Right atrium auricular region (tissue), 2 donors: ENCODE measurements at regions not wholly inside any gene's neighbourhood (a gene's known extent, or its start where the extent isn't known, plus 50 kb on each side); places are given as distances from the start of the nearest gene placed in this dataset.
"Not testable (repeated sequence)": the region's sequence is repeated elsewhere in the genome, so short reads cannot be mapped to it uniquely, and the experiment has no call there.

Experiments used
- DNase-seq: peaks from one replicate; pipeline ENCODE4 v3.0.0-alpha.2; 2019; ENCODE audit warnings: low spot score
- H3K27ac ChIP-seq, 2 donors: fragments of 200-600 bp; sonication (generic); 1 replicate in 1 of 2; 2 replicates in 1 of 2; pipeline ENCODE4 v1.5.1; 2016 to 2019
- H3K27me3 ChIP-seq, 2 donors: fragments of 200-600 bp; sonication (generic); one replicate each; pipeline versions ENCODE4 v1.5.1 to v1.6.0; 2017 to 2019
- H3K36me3 ChIP-seq: fragments of 200-600 bp; sonication (generic); one replicate; pipeline ENCODE4 v1.5.1; 2016
- H3K4me1 ChIP-seq, 2 donors: fragments of 200-600 bp; sonication (generic); one replicate each; pipeline versions ENCODE4 v1.5.1 to v1.6.0; 2017 to 2019
- H3K4me3 ChIP-seq, 2 donors: fragments of 200-600 bp; sonication (generic); 1 replicate in 1 of 2; 2 replicates in 1 of 2; pipeline ENCODE4 v1.5.1; 2017 to 2019; ENCODE audit warnings: mild to moderate bottlenecking in 1 of 2, moderate library complexity in 1 of 2
- H3K9me3 ChIP-seq, 2 donors: fragments of 200-600 bp; sonication (generic); one replicate each; pipeline ENCODE4 v1.5.1; 2019
- CTCF ChIP-seq, 2 donors: fragments of 200-600 bp; sonication (generic); IDR thresholded peaks; one replicate each; pipeline ENCODE4 v1.5.1; 2019; ENCODE audit warnings: antibody characterized with exemption in 2 of 2

GRCh38 chr4:91653067-91653466, 650.7 kb upstream of the GRID2 start:
- Histone ChIP-seq H3K4me3 (no peak overlapping the region), H3K27me3 (no peaks in the 10 kb centered on the region), H3K9me3 (no peaks in the 10 kb centered on the region), H3K36me3 (no peaks in the 10 kb centered on the region), H3K4me1 (no peaks in the 10 kb centered on the region), H3K27ac (no peak overlapping the region)
- no peak for DNase-seq
- TF ChIP-seq CTCF (IDR thresholded peaks at IDR 0.05), result no peak

DNA sequence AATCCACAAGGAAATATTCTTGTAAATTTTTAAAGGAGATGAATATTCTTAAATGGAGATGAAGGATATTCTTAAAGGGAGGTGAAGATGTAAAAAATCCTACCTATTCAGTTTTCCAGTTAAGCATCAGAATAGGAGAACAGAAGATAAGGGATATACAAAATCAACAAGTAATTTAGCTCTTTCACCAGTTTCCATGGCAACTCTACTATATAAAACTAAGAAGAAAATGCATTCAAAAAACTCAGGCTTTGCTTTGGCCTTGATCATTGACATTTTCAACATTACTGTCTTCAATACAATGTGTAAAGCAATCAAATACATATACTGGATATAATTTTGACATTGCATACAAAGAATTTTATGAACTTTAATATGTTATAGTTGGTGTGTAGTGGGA, 622.7 kb upstream of the GRID2 start:
- H3K4me1 ChIP-seq, result no peaks in the 10 kb centered on the region
- H3K4me3 ChIP-seq, result no peak overlapping the region
- no peaks in the 10 kb centered on the region for H3K36me3 ChIP-seq
- DNase-seq, result no peak
- no peak overlapping the region for H3K27ac ChIP-seq
- TF ChIP-seq CTCF (IDR thresholded peaks at IDR 0.05), result no peak
- no peaks in the 10 kb centered on the region for H3K9me3 ChIP-seq
- H3K27me3 ChIP-seq, result no peaks in the 10 kb centered on the region

DNA sequence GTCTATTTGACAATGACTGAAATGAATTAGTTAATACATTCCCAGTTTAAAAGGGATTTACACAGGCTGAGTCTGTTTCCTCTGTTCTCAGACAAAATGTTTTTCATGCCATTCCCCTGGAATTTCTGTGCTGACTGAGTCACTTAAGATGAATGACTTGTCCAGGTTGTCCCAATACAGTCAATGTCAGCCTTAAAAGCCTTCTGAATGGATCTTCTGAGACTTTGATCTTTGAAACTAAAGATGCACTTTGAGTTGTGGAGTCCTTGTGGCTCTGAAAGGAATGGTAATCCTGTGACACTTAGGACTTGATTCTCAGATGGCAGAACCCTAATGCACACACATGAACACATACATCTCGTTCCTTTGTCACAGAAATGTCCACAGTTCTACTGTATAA, 622.2 kb upstream of the GRID2 start:
- no peak overlapping the region for H3K4me3 ChIP-seq
- DNase-seq, result no peak
- TF ChIP-seq CTCF (IDR thresholded peaks at IDR 0.05), result no peak

DNA sequence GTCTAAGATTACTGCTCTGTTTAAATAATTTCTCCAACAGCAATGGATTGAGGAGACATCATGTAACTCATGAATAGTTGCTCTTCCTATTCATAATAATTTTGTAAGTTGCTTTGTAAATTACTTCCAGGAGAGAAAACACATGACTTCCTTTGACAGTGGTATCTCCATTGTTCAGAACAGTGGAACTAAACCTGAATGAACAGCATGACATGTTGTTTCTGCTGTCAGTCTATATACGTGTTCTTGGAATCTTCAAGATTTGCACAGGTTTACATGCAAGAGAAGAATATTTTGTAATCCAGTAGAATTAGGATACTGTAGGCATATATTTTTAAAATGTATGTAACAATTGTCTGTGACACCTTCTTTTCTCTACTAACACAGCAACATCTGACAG, 618.8 kb upstream of the GRID2 start:
- DNase-seq, result no peak
- Histone ChIP-seq H3K27me3 (no peaks in the 10 kb centered on the region), H3K36me3 (no peaks in the 10 kb centered on the region), H3K4me3 (no peak overlapping the region), H3K27ac (no peak overlapping the region), H3K9me3 (no peaks in the 10 kb centered on the region), H3K4me1 (no peaks in the 10 kb centered on the region)
- TF ChIP-seq CTCF (IDR thresholded peaks at IDR 0.05), result no peak

More for the DNA sequence above, 622.2 kb upstream of the GRID2 start:
- no peaks in the 10 kb centered on the region for H3K36me3 ChIP-seq
- H3K27ac ChIP-seq, result no peak overlapping the region
- no peaks in the 10 kb centered on the region for H3K9me3 ChIP-seq
- no peaks in the 10 kb centered on the region for H3K4me1 ChIP-seq
- H3K27me3 ChIP-seq, result no peaks in the 10 kb centered on the region

GRCh38 chr4:91688413-91688812, 615.4 kb upstream of the GRID2 start:
- no peaks in the 10 kb centered on the region for H3K9me3 ChIP-seq
- DNase-seq, result no peak
- no peaks in the 10 kb centered on the region for H3K36me3 ChIP-seq
- no peak for TF ChIP-seq CTCF (IDR thresholded peaks at IDR 0.05)
- H3K4me1 ChIP-seq, result no peaks in the 10 kb centered on the region
- H3K4me3 ChIP-seq, result no peak overlapping the region
- H3K27ac ChIP-seq, result no peak overlapping the region
- no peaks in the 10 kb centered on the region for H3K27me3 ChIP-seq

- not testable (repeated sequence) for H3K4me3 ChIP-seq, DNase-seq, H3K36me3 ChIP-seq
Measured at GRCh38 chr4:91699691-91700090, 604.1 kb upstream of the GRID2 start.

More at GRCh38 chr4:91699691-91700090, 604.1 kb upstream of the GRID2 start:
- not testable (repeated sequence) for H3K9me3 ChIP-seq, H3K27ac ChIP-seq, H3K4me1 ChIP-seq, H3K27me3 ChIP-seq
